HuH-7.5 (cell line): ENCODE measurements at regions not wholly inside any gene's neighbourhood (a gene's known extent, or its start where the extent isn't known, plus 50 kb on each side); places are given as distances from the start of the nearest gene placed in this dataset.
"Not testable (repeated sequence)": the region's sequence is repeated elsewhere in the genome, so short reads cannot be mapped to it uniquely, and the experiment has no call there.

ENCODE experiments used
- DNase-seq: peaks from one replicate; pipeline ENCODE4 v3.0.0; 2011; ENCODE audit warnings: low spot score

- no peak for DNase-seq
Observed at GRCh38 chr16:13733561-13733960, 186.4 kb upstream of the ERCC4 start.

GRCh38 chr16:13739621-13740373, 180.2 kb upstream of the ERCC4 start:
- DNase-seq: not testable (repeated sequence)

- no peak for DNase-seq
Observed at GRCh38 chr16:13742928-13743327, 177.0 kb upstream of the ERCC4 start.

- no peak for DNase-seq
Observed at GRCh38 chr16:13743571-13743970, 176.4 kb upstream of the ERCC4 start.

- DNase-seq: no peak
Observed at GRCh38 chr16:13756411-13757140, 163.4 kb upstream of the ERCC4 start.

- DNase-seq: no peak
Observed at GRCh38 chr16:13766334-13766733, 153.6 kb upstream of the ERCC4 start.

GRCh38 chr16:13767215-13767614, 152.7 kb upstream of the ERCC4 start:
- DNase-seq: no peak

- no peak for DNase-seq
Observed at GRCh38 chr16:13768471-13768870, 151.5 kb upstream of the ERCC4 start.

- DNase-seq: no peak
Observed at GRCh38 chr16:13770436-13770835, 149.5 kb upstream of the ERCC4 start.

- no peak for DNase-seq
Observed at GRCh38 chr16:13772782-13773181, 147.2 kb upstream of the ERCC4 start.

GRCh38 chr16:13779676-13780075, 140.3 kb upstream of the ERCC4 start:
- DNase-seq: no peak

- no peak for DNase-seq
Observed at GRCh38 chr16:13780406-13781168, 139.4 kb upstream of the ERCC4 start.

- no peak for DNase-seq
Observed at GRCh38 chr16:13781169-13781564, 138.8 kb upstream of the ERCC4 start.

GRCh38 chr16:13781575-13782338, 138.2 kb upstream of the ERCC4 start:
- no peak for DNase-seq

- no peak for DNase-seq
Observed at GRCh38 chr16:13791095-13791494, 128.9 kb upstream of the ERCC4 start.

- DNase-seq: no peak
Observed at GRCh38 chr16:13793841-13794409, 126.0 kb upstream of the ERCC4 start.

- DNase-seq: no peak
Observed at GRCh38 chr16:13795131-13795530, 124.8 kb upstream of the ERCC4 start.

- DNase-seq: no peak
Observed at GRCh38 chr16:13797718-13798117, 122.2 kb upstream of the ERCC4 start.

- DNase-seq: no peak
Observed at GRCh38 chr16:13798211-13798610, 121.7 kb upstream of the ERCC4 start.

- no peak for DNase-seq
Observed at GRCh38 chr16:13803974-13804373, 116.0 kb upstream of the ERCC4 start.

GRCh38 chr16:13805951-13806350, 114.0 kb upstream of the ERCC4 start:
- DNase-seq: no peak

- no peak for DNase-seq
Observed at GRCh38 chr16:13806671-13807070, 113.3 kb upstream of the ERCC4 start.
